Naive B cell (primary cell): ENCODE measurements at regions not wholly inside any gene's neighbourhood (a gene's known extent, or its start where the extent isn't known, plus 50 kb on each side); places are given as distances from the start of the nearest gene placed in this dataset.

Experiments used
- ATAC-seq, 2 donors: fragments of 150-1000 bp; cut with Tn5 transposase; 2 replicates each; pipeline ENCODE4 v1.10.0; 2021; ENCODE audit warnings: low read depth in 2 of 2, mild to moderate bottlenecking in 2 of 2, moderate library complexity in 2 of 2
- DNase-seq: peaks from one replicate; pipeline ENCODE4 v3.0.0; 2022
- H3K27ac Mint-ChIP-seq, 6 donors: one replicate each; pipeline ENCODE4 v1.8.0; 2020 to 2022; ENCODE audit warnings: mild to moderate bottlenecking in 6 of 6, mixed read lengths in 6 of 6, moderate library complexity in 5 of 6, inconsistent platforms in 2 of 6
- H3K27me3 Mint-ChIP-seq, 3 donors: one replicate each; pipeline ENCODE4 v1.8.0; 2021 to 2022; ENCODE audit warnings: mixed read lengths in 3 of 3, mild to moderate bottlenecking in 1 of 3
- H3K36me3 Mint-ChIP-seq, 2 donors: one replicate each; pipeline ENCODE4 v1.8.0; 2020 to 2022; ENCODE audit warnings: mixed read lengths in 2 of 2, inconsistent platforms in 1 of 2, mild to moderate bottlenecking in 1 of 2
- H3K4me1 Mint-ChIP-seq, 3 donors: one replicate each; pipeline ENCODE4 v1.8.0; 2020 to 2022; ENCODE audit warnings: mixed read lengths in 3 of 3, inconsistent platforms in 1 of 3, mild to moderate bottlenecking in 1 of 3, moderate library complexity in 1 of 3
- H3K4me3 Mint-ChIP-seq, 8 donors: one replicate each; pipeline ENCODE4 v1.8.0; 2020 to 2022; ENCODE audit warnings: mild to moderate bottlenecking in 8 of 8, mixed read lengths in 8 of 8, moderate library complexity in 8 of 8, inconsistent platforms in 2 of 8
- H3K9me3 Mint-ChIP-seq, 7 donors: one replicate each; pipeline ENCODE4 v1.8.0; 2020 to 2022; ENCODE audit warnings: mixed read lengths in 7 of 7, mild to moderate bottlenecking in 5 of 7, inconsistent platforms in 2 of 7, moderate library complexity in 1 of 7

DNA sequence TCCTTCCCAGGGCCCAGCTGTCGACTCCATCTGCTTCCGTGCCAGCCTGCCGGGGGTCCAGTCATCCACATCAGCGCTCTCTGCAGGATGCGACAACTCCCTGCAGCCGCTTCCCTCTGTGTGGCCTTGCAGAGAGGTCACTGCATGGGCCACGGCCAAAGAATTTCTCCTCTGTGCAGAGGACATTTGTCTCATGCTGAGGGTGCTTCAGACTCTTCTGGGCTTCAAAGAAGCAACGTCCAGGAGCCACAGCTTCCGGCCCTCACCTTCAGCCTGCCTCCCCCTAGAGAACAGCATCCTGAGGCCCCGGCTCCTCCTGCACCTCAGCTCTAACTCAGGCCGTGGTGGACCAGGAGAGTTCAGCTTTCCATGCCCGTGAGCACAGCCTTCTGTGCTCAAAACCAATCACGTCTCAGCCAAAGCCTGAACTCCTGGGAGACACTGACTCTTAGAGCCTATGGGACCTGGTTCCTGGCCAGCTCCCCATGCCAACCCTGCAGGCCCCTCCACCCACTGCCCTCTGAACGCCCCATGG, 258.9 kb downstream of the BRD1 start:
- Mint-ChIP-seq H3K27ac (no peak overlapping the region), H3K36me3 (no peaks in the 10 kb centered on the region), H3K27me3 (no peaks in the 10 kb centered on the region), H3K9me3 (no peaks in the 10 kb centered on the region), H3K4me1 (peaks cover 0 to 9% (median 3%) of the 10 kb centered on the region in 3 donors), H3K4me3 (no peak overlapping the region)
- DNase-seq (no peak), ATAC-seq (no peak)

- ATAC-seq (no peak), DNase-seq (no peak)
- H3K27me3 Mint-ChIP-seq, result no peaks in the 10 kb centered on the region
- H3K9me3 Mint-ChIP-seq, result no peaks in the 10 kb centered on the region
- H3K4me1 Mint-ChIP-seq, result peaks cover 0 to 5% (median 2%) of the 10 kb centered on the region in 3 donors
- H3K4me3 Mint-ChIP-seq, result peak overlapping the region in 1 of 8 donors; percentile 47
- H3K27ac Mint-ChIP-seq, result no peak overlapping the region
- H3K36me3 Mint-ChIP-seq, result no peaks in the 10 kb centered on the region
These were observed 259.5 kb downstream of the BRD1 start for GRCh38 chr22:49567899-49568750.

DNA sequence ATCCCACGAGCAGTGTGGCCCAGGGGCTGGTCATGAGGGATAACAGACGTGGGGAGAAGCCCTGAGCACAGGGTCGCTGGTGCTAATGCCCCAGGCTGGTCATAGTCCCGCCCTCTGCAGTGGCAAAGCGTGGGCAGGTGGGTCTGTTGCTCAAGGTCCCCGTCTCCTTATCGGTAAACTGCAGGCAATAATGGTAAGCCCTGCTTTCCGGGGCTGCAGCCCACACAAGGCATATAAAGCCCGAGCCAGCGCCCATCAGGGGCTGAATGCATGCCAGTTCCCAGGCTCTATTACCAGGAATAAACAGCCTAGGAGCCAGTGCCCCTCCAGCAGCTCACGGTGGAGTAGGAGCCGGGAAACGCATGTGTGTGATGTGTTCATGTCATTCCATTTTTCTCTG, 261.0 kb downstream of the BRD1 start:
- Mint-ChIP-seq H3K9me3 (no peaks in the 10 kb centered on the region), H3K27me3 (no peaks in the 10 kb centered on the region), H3K4me1 (no peaks in the 10 kb centered on the region), H3K4me3 (no peak overlapping the region), H3K27ac (peak overlapping the region in 1 of 6 donors; percentile 47), H3K36me3 (no peaks in the 10 kb centered on the region)
- DNase-seq, result no peak
- ATAC-seq, result no peak

DNA sequence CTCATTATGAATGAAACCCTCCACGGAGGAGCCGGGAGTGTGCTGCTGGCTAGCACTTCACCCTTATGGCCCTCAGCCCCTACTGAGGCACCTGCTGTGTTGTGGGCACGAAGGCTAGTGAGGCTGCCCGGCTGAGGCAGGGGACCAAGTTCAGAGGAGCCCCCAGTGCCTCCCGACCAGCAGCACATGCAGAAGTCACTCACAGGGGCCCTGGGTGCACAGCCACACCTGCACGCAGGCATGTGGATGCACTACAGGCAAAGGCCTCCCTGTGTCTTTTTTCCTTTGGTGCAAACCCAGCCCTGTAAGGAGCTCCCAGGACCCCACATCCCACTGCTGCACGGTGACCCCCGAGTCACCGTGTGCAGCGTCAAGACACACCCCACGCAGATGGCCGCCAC, 261.5 kb downstream of the BRD1 start:
- peaks cover 4 to 5% of the 10 kb centered on the region in 2 donors for H3K36me3 Mint-ChIP-seq
- DNase-seq, result no peak
- no peaks in the 10 kb centered on the region for H3K27me3 Mint-ChIP-seq
- H3K27ac Mint-ChIP-seq, result no peak overlapping the region
- H3K4me1 Mint-ChIP-seq, result peaks cover 0 to 4% (median 0%) of the 10 kb centered on the region in 3 donors
- H3K9me3 Mint-ChIP-seq, result peaks cover 0 to 5% (median 0%) of the 10 kb centered on the region in 7 donors
- no peak for ATAC-seq
- H3K4me3 Mint-ChIP-seq, result no peak overlapping the region

GRCh38 chr22:49565516-49565855, 262.2 kb downstream of the BRD1 start:
- ATAC-seq, result no peak

DNA sequence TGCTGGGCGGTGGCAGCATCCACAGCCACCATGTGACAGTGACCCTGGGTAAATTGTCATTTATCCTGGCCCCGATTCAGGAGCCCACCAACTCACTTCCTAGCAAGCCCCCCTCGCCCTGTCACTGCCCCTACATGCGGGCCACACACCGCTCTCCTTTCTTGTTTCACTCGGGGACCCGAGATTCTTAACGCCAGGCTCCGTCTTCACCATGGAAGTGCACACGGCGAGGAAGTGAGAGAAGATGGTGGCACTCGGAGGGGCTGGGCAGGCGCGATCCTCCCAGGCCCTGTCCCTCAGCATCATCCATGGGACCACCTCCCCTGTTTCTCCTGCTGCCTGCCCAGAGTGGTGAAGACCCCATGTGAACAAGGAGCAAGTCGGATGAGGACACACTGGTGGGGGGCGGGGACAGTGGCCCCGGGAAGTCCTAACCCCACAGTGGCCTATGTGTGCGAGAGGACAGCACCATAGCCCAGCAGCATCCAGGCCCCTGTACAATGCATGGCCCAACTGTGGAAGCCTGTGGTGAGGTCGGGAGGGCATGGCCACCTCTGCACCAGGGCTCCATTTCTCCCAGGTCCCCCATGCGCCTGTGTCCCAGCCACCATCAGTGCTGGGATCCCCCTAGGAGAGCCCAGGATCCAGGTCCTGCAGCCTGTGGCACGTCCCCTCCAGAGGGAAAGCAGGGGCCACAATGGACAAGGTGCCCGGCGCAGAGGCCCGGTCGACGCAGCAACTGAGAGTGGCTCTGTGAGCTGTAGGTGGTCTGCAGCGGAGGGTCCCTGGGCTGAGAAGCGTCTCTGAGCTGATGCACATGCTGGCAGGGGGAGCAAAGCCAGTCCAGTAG, 262.8 kb downstream of the BRD1 start:
- ATAC-seq (no peak), DNase-seq (no peak)
- Mint-ChIP-seq H3K9me3 (peaks cover 0 to 8% (median 0%) of the 10 kb centered on the region in 7 donors), H3K36me3 (peaks cover 7% of the 10 kb centered on the region in 2 donors), H3K4me1 (peaks cover 0 to 6% (median 0%) of the 10 kb centered on the region in 3 donors), H3K4me3 (peak overlapping the region in 1 of 8 donors; percentile 25), H3K27ac (no peak overlapping the region), H3K27me3 (no peaks in the 10 kb centered on the region)

More at GRCh38 chr22:49565516-49565855, 262.2 kb downstream of the BRD1 start:
- DNase-seq, result no peak
- no peaks in the 10 kb centered on the region for H3K27me3 Mint-ChIP-seq
- H3K27ac Mint-ChIP-seq, result no peak overlapping the region
- peaks cover 0 to 6% (median 0%) of the 10 kb centered on the region in 3 donors for H3K4me1 Mint-ChIP-seq
- no peak overlapping the region for H3K4me3 Mint-ChIP-seq
- H3K9me3 Mint-ChIP-seq, result peaks cover 0 to 8% (median 0%) of the 10 kb centered on the region in 7 donors
- peaks cover 7% of the 10 kb centered on the region in 2 donors for H3K36me3 Mint-ChIP-seq

GRCh38 chr22:49564054-49564453, 263.6 kb downstream of the BRD1 start:
- Mint-ChIP-seq H3K4me1 (peaks cover 0 to 6% (median 0%) of the 10 kb centered on the region in 3 donors), H3K36me3 (peaks cover 7 to 8% of the 10 kb centered on the region in 2 donors), H3K9me3 (peaks cover 0 to 12% (median 0%) of the 10 kb centered on the region in 7 donors), H3K27me3 (no peaks in the 10 kb centered on the region), H3K27ac (no peak overlapping the region), H3K4me3 (peak overlapping the region in 1 of 8 donors; percentile 25)
- DNase-seq (no peak), ATAC-seq (no peak)

- Mint-ChIP-seq H3K4me3 (no peak overlapping the region), H3K9me3 (peaks cover 0 to 21% (median 5%) of the 10 kb centered on the region in 7 donors), H3K27ac (no peak overlapping the region), H3K27me3 (no peaks in the 10 kb centered on the region), H3K36me3 (peaks cover 14 to 15% of the 10 kb centered on the region in 2 donors), H3K4me1 (peaks cover 0 to 6% (median 0%) of the 10 kb centered on the region in 3 donors)
- DNase-seq (no peak), ATAC-seq (no peak)
These were observed 264.9 kb downstream of the BRD1 start for GRCh38 chr22:49562685-49563249.

GRCh38 chr22:49561976-49562375, 265.7 kb downstream of the BRD1 start:
- no peak overlapping the region for H3K4me3 Mint-ChIP-seq
- H3K27me3 Mint-ChIP-seq, result no peaks in the 10 kb centered on the region
- DNase-seq (no peak), ATAC-seq (no peak)
- H3K36me3 Mint-ChIP-seq, result peaks cover 14 to 22% of the 10 kb centered on the region in 2 donors
- peaks cover 3 to 21% (median 7%) of the 10 kb centered on the region in 7 donors for H3K9me3 Mint-ChIP-seq
- no peak overlapping the region for H3K27ac Mint-ChIP-seq
- H3K4me1 Mint-ChIP-seq, result peaks cover 0 to 6% (median 0%) of the 10 kb centered on the region in 3 donors

GRCh38 chr22:49561338-49561737, 266.3 kb downstream of the BRD1 start:
- no peak for ATAC-seq
- no peak overlapping the region for H3K27ac Mint-ChIP-seq

DNA sequence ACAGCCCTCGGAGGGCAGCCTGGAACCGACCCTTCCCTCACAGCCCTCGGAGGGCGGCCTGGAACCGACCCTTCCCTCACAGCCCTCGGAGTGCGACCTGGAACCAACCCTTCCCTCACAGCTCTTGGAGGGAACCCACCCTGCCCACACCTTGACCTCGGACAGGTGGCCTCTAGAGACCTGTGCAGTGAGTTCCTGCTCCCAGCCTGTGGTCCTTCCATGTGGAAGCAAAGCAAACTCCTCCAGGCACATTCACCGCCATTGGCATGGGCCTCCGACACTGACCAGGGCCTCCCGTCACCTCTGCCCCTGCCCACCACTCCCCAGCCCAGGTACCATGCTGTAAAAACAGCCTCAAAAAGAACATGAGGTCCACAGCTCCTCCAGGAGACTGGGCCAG, 272.1 kb downstream of the BRD1 start:
- Mint-ChIP-seq H3K36me3 (peaks cover 10 to 33% of the 10 kb centered on the region in 2 donors), H3K9me3 (peaks cover 3 to 16% (median 8%) of the 10 kb centered on the region in 7 donors), H3K4me1 (peaks cover 0 to 2% (median 0%) of the 10 kb centered on the region in 3 donors), H3K4me3 (peak overlapping the region in 1 of 8 donors; percentile 15), H3K27me3 (no peaks in the 10 kb centered on the region), H3K27ac (no peak overlapping the region)
- no peak for DNase-seq
- no peak for ATAC-seq

More at GRCh38 chr22:49561338-49561737, 266.3 kb downstream of the BRD1 start:
- peaks cover 0 to 6% (median 0%) of the 10 kb centered on the region in 3 donors for H3K4me1 Mint-ChIP-seq
- H3K4me3 Mint-ChIP-seq, result peak overlapping the region in 1 of 8 donors; percentile 54
- H3K36me3 Mint-ChIP-seq, result peaks cover 14 to 23% of the 10 kb centered on the region in 2 donors
- no peak for DNase-seq
- peaks cover 3 to 21% (median 7%) of the 10 kb centered on the region in 7 donors for H3K9me3 Mint-ChIP-seq
- H3K27me3 Mint-ChIP-seq, result no peaks in the 10 kb centered on the region

GRCh38 chr22:49554741-49555140, 272.9 kb downstream of the BRD1 start:
- Mint-ChIP-seq H3K4me1 (peaks cover 0 to 4% (median 0%) of the 10 kb centered on the region in 3 donors), H3K9me3 (peaks cover 3 to 13% (median 10%) of the 10 kb centered on the region in 7 donors)

GRCh38 chr22:49554296-49554625, 273.4 kb downstream of the BRD1 start:
- Mint-ChIP-seq H3K4me3 (no peak overlapping the region), H3K4me1 (peaks cover 0 to 4% (median 0%) of the 10 kb centered on the region in 3 donors), H3K27me3 (no peaks in the 10 kb centered on the region), H3K27ac (no peak overlapping the region), H3K36me3 (peaks cover 13 to 37% of the 10 kb centered on the region in 2 donors), H3K9me3 (peaks cover 3 to 12% (median 10%) of the 10 kb centered on the region in 7 donors)
- DNase-seq, result no peak
- ATAC-seq, result no peak

More at GRCh38 chr22:49554741-49555140, 272.9 kb downstream of the BRD1 start:
- ATAC-seq (no peak), DNase-seq (no peak)
- Mint-ChIP-seq H3K27me3 (no peaks in the 10 kb centered on the region), H3K36me3 (peaks cover 13 to 37% of the 10 kb centered on the region in 2 donors), H3K27ac (no peak overlapping the region), H3K4me3 (no peak overlapping the region)
